GM06990 (cell line): ENCODE measurements at regions not wholly inside any gene's neighbourhood (a gene's known extent, or its start where the extent isn't known, plus 50 kb on each side); places are given as distances from the start of the nearest gene placed in this dataset.

ENCODE experiments used
- DNase-seq: peaks from one replicate; pipeline ENCODE4 v3.0.0-alpha.2; 2011; ENCODE audit not compliant: insufficient read length; ENCODE audit errors: extremely low read depth
- H3K27me3 ChIP-seq: replicated peaks from 2 replicates; pipeline ENCODE4 v1.6.0; 2011; ENCODE audit warnings: low read length; ENCODE audit not compliant: control insufficient read depth, insufficient read depth
- H3K36me3 ChIP-seq: 2 replicates; pipeline ENCODE4 v1.5.1; 2011; ENCODE audit warnings: low read length; ENCODE audit not compliant: control insufficient read depth, insufficient read depth
- H3K4me3 ChIP-seq: replicated peaks from 2 replicates; pipeline ENCODE4 v1.5.1; 2011; ENCODE audit warnings: low read depth, mild to moderate bottlenecking, control low read depth, low read length
- TF ChIP-seq, protein P1 (sequence below): IDR thresholded peaks from 2 replicates; pipeline ENCODE4 v1.5.1; 2011; ENCODE audit warnings: low read length, control low read depth, mild to moderate bottlenecking, inconsistent platforms; ENCODE audit not compliant: insufficient read depth, poor library complexity, severe bottlenecking

- Histone ChIP-seq H3K36me3 (no peaks in the 10 kb centered on the region), H3K4me3 (no peak overlapping the region), H3K27me3 (no peaks in the 10 kb centered on the region; the same call in 1 of the 2 replicates)
- no peak for DNase-seq
- TF ChIP-seq, protein P1, sequence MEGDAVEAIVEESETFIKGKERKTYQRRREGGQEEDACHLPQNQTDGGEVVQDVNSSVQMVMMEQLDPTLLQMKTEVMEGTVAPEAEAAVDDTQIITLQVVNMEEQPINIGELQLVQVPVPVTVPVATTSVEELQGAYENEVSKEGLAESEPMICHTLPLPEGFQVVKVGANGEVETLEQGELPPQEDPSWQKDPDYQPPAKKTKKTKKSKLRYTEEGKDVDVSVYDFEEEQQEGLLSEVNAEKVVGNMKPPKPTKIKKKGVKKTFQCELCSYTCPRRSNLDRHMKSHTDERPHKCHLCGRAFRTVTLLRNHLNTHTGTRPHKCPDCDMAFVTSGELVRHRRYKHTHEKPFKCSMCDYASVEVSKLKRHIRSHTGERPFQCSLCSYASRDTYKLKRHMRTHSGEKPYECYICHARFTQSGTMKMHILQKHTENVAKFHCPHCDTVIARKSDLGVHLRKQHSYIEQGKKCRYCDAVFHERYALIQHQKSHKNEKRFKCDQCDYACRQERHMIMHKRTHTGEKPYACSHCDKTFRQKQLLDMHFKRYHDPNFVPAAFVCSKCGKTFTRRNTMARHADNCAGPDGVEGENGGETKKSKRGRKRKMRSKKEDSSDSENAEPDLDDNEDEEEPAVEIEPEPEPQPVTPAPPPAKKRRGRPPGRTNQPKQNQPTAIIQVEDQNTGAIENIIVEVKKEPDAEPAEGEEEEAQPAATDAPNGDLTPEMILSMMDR: no peak
These were observed 288.2 kb upstream of the MAP3K1 start for GRCh38 chr5:56527174-56527573.

- Histone ChIP-seq H3K4me3 (no peak overlapping the region), H3K27me3 (no peaks in the 10 kb centered on the region; the same call in 1 of the 2 replicates), H3K36me3 (no peaks in the 10 kb centered on the region)
- TF ChIP-seq, protein P1: no peak
- DNase-seq: no peak
These were observed 290.2 kb upstream of the MAP3K1 start for GRCh38 chr5:56525113-56525512.

GRCh38 chr5:56523790-56524575, 290.9 kb upstream of the ANKRD55 start:
- TF ChIP-seq, protein P1: no peak
- H3K36me3 ChIP-seq: no peaks in the 10 kb centered on the region
- DNase-seq: no peak
- H3K4me3 ChIP-seq: no peak overlapping the region
- H3K27me3 ChIP-seq: no peaks in the 10 kb centered on the region; the same call in 1 of the 2 replicates

DNA sequence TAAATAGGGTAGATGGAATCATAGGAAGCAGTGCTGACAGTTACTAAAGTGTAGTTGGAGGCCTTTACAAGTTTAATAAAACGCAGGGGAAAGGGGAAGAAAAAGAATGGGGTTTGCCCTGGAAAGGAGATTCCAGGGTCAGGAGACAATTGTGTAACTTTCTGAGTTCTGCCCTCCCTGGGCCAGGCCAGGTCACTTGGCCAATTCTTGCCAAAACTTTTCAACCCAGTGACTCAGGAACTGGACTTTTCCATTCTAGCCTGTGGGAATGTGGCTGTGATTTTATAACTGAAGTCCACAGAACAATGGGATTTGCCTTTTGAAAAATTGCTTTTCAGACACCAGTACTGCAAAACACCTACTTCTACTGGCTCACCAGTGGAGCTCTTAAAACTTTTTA, 289.8 kb upstream of the ANKRD55 start:
- no peak for DNase-seq
- Histone ChIP-seq H3K27me3 (no peaks in the 10 kb centered on the region; the same call in 1 of the 2 replicates), H3K36me3 (no peaks in the 10 kb centered on the region), H3K4me3 (no peak overlapping the region)
- TF ChIP-seq, protein P1: no peak

DNA sequence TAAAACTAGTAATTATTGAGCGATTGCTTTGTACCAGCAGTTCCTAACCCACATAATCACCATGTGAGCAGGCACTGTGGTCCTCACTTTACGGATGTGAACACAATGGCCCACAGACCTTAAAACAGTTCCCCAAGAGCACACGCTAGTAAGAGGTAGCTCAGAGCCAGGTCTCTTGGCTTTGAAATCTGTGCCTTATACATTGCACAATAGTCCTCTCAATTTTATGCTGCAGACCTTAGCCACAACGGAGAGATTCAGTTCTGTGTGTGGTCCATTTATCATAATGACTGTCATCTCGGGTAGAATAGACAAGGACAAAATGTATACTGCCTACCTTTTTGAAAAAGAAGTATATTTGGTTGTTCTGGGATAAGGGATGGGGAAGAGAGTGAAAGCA, 289.0 kb upstream of the ANKRD55 start:
- no peak overlapping the region for H3K4me3 ChIP-seq
- TF ChIP-seq, protein P1: no peak
- no peaks in the 10 kb centered on the region for H3K36me3 ChIP-seq
- H3K27me3 ChIP-seq: no peaks in the 10 kb centered on the region; the same call in 1 of the 2 replicates
- DNase-seq: no peak
